ENCODE measurements at regions not wholly inside any gene's neighbourhood (a gene's known extent, or its start where the extent isn't known, plus 50 kb on each side); places are given as distances from the start of the nearest gene placed in this dataset.

- TF ChIP-seq, protein P1, sequence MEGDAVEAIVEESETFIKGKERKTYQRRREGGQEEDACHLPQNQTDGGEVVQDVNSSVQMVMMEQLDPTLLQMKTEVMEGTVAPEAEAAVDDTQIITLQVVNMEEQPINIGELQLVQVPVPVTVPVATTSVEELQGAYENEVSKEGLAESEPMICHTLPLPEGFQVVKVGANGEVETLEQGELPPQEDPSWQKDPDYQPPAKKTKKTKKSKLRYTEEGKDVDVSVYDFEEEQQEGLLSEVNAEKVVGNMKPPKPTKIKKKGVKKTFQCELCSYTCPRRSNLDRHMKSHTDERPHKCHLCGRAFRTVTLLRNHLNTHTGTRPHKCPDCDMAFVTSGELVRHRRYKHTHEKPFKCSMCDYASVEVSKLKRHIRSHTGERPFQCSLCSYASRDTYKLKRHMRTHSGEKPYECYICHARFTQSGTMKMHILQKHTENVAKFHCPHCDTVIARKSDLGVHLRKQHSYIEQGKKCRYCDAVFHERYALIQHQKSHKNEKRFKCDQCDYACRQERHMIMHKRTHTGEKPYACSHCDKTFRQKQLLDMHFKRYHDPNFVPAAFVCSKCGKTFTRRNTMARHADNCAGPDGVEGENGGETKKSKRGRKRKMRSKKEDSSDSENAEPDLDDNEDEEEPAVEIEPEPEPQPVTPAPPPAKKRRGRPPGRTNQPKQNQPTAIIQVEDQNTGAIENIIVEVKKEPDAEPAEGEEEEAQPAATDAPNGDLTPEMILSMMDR (IDR thresholded peaks at IDR 0.05 in 4 of 5, conservative IDR thresholded peaks at IDR 0.05 in 1 of 5), result no peak
- TF ChIP-seq POLR2A (IDR thresholded peaks at IDR 0.05), result no peak
Measured at GRCh38 chr2:193868132-193868531, 1673.4 kb upstream of the TMEFF2 start.
